ENCODE measurements at regions not wholly inside any gene's neighbourhood (a gene's known extent, or its start where the extent isn't known, plus 50 kb on each side); places are given as distances from the start of the nearest gene placed in this dataset.

GRCh38 chr7:109176661-109177060 is 607.0 kb downstream of the DNAJB9 start:
- no peak for TF ChIP-seq CTCF (IDR thresholded peaks at IDR 0.05; ENCODE audit: low read depth, low read length, missing input control)
- TF ChIP-seq SP1 (IDR thresholded peaks at IDR 0.05): no peak
- TF ChIP-seq MAX (IDR thresholded peaks at IDR 0.05): no peak
- no peak for TF ChIP-seq NR2F2 (IDR thresholded peaks at IDR 0.05)
- no peak for TF ChIP-seq RAD21 (IDR thresholded peaks at IDR 0.05)
- TF ChIP-seq YY1 (IDR thresholded peaks at IDR 0.05): no peak

Data from liver (tissue), 3 donors.